Adrenal gland (tissue), 5 donors: ENCODE measurements at regions not wholly inside any gene's neighbourhood (a gene's known extent, or its start where the extent isn't known, plus 50 kb on each side); places are given as distances from the start of the nearest gene placed in this dataset.

Experiments used
- CTCF ChIP-seq, 6 experiments: fragments of 450-650 bp in 4 of 6; fragments of 200-600 bp in 2 of 6; sonication (generic) in 1 of 6; IDR thresholded peaks; 1 replicate in 5 of 6; 2 replicates in 1 of 6; pipeline versions ENCODE4 v1.5.1 to v1.8.0; 2016 to 2021; ENCODE audit warnings: antibody characterized with exemption in 6 of 6, mild to moderate bottlenecking in 2 of 6, moderate library complexity in 1 of 6
- POLR2A ChIP-seq, 2 donors: fragments of 450-650 bp; IDR thresholded peaks; one replicate each; pipeline ENCODE4 v1.6.1; 2017; ENCODE audit warnings: antibody characterized with exemption in 2 of 2, mild to moderate bottlenecking in 2 of 2, moderate library complexity in 1 of 2
- donor health status: DM: no; HTN: no; CAD: no.

- no peak for TF ChIP-seq CTCF (IDR thresholded peaks at IDR 0.05)
- no peak for TF ChIP-seq POLR2A (IDR thresholded peaks at IDR 0.05)
Measured at GRCh38 chr18:5693699-5694294, 150.0 kb upstream of the EPB41L3 start.
